Activated T-helper 2 cell treated with anti-CD3 and anti-CD28 coated beads, Interferon-gamma antibody, Interleukin-2, Interleukin-4, amounts not matched to agents 10 μg/mL and 5 μg/mL and 100 μg/mL, durations not matched to agents 14 hours and 24 hours and 36 hours (primary cell): ENCODE measurements at regions not wholly inside any gene's neighbourhood (a gene's known extent, or its start where the extent isn't known, plus 50 kb on each side); places are given as distances from the start of the nearest gene placed in this dataset.

Source experiments
- DNase-seq: peaks from one replicate; pipeline ENCODE4 v3.0.0; 2021; ENCODE audit warnings: low spot score
- H3K27ac Mint-ChIP-seq: one replicate; pipeline ENCODE4 v1.8.0; 2021; ENCODE audit warnings: mixed read lengths
- H3K27me3 Mint-ChIP-seq: one replicate; pipeline ENCODE4 v1.8.0; 2021; ENCODE audit warnings: low read depth, mixed read lengths
- H3K36me3 Mint-ChIP-seq: one replicate; pipeline ENCODE4 v1.8.0; 2021; ENCODE audit warnings: low read depth, mixed read lengths
- H3K4me1 Mint-ChIP-seq: one replicate; pipeline ENCODE4 v1.8.0; 2021; ENCODE audit warnings: low read depth, mixed read lengths
- H3K4me3 Mint-ChIP-seq: one replicate; pipeline ENCODE4 v1.8.0; 2021; ENCODE audit warnings: low read depth, mild to moderate bottlenecking, moderate library complexity, mixed read lengths
- H3K9me3 Mint-ChIP-seq: one replicate; pipeline ENCODE4 v1.8.0; 2021; ENCODE audit warnings: mixed read lengths
- intact Hi-C: fragments of 100-400 bp; cut with micrococcal nuclease; formaldehyde crosslinking; loops from one replicate; pipeline ENCODE4 v1.15.1; 2023

GRCh38 chr20:21956591-21956990, 251.1 kb downstream of the PAX1 start:
- no peak overlapping the region for H3K4me3 Mint-ChIP-seq
- intact Hi-C loops: no loop called here
- H3K27ac Mint-ChIP-seq: no peak overlapping the region
- H3K27me3 Mint-ChIP-seq: no peaks in the 10 kb centered on the region
- no peaks in the 10 kb centered on the region for H3K4me1 Mint-ChIP-seq
- no peak for DNase-seq
- H3K9me3 Mint-ChIP-seq: peaks cover 48% of the 10 kb centered on the region
- H3K36me3 Mint-ChIP-seq: no peaks in the 10 kb centered on the region

- Mint-ChIP-seq H3K9me3 (peaks cover 29% of the 10 kb centered on the region), H3K4me1 (no peaks in the 10 kb centered on the region), H3K4me3 (no peak overlapping the region), H3K27me3 (no peaks in the 10 kb centered on the region), H3K27ac (no peak overlapping the region), H3K36me3 (no peaks in the 10 kb centered on the region)
- intact Hi-C loops: no loop called here
- DNase-seq: no peak
Measured at GRCh38 chr20:21947406-21947805, 241.9 kb downstream of the PAX1 start.

GRCh38 chr20:21944227-21944626, 238.8 kb downstream of the PAX1 start:
- H3K27ac Mint-ChIP-seq: no peak overlapping the region
- no peaks in the 10 kb centered on the region for H3K27me3 Mint-ChIP-seq
- no peaks in the 10 kb centered on the region for H3K36me3 Mint-ChIP-seq
- no peak overlapping the region for H3K4me3 Mint-ChIP-seq
- peaks cover 43% of the 10 kb centered on the region for H3K9me3 Mint-ChIP-seq
- intact Hi-C loops: no loop called here
- DNase-seq: no peak
- no peaks in the 10 kb centered on the region for H3K4me1 Mint-ChIP-seq

GRCh38 chr20:21941941-21942805, 236.7 kb downstream of the PAX1 start:
- H3K27me3 Mint-ChIP-seq: no peaks in the 10 kb centered on the region
- H3K27ac Mint-ChIP-seq: no peak overlapping the region
- no peaks in the 10 kb centered on the region for H3K4me1 Mint-ChIP-seq
- DNase-seq: no peak
- peaks cover 45% of the 10 kb centered on the region for H3K9me3 Mint-ChIP-seq
- intact Hi-C loops: no loop called here
- H3K36me3 Mint-ChIP-seq: no peaks in the 10 kb centered on the region
- H3K4me3 Mint-ChIP-seq: no peak overlapping the region

- no peak overlapping the region for H3K27ac Mint-ChIP-seq
- H3K9me3 Mint-ChIP-seq: peaks cover 30% of the 10 kb centered on the region
- no peak for DNase-seq
- no peaks in the 10 kb centered on the region for H3K36me3 Mint-ChIP-seq
- no peaks in the 10 kb centered on the region for H3K27me3 Mint-ChIP-seq
- H3K4me3 Mint-ChIP-seq: no peak overlapping the region
- H3K4me1 Mint-ChIP-seq: no peaks in the 10 kb centered on the region
- intact Hi-C loops: no loop called here
Measured at GRCh38 chr20:21936720-21937380, 231.4 kb downstream of the PAX1 start.

DNA sequence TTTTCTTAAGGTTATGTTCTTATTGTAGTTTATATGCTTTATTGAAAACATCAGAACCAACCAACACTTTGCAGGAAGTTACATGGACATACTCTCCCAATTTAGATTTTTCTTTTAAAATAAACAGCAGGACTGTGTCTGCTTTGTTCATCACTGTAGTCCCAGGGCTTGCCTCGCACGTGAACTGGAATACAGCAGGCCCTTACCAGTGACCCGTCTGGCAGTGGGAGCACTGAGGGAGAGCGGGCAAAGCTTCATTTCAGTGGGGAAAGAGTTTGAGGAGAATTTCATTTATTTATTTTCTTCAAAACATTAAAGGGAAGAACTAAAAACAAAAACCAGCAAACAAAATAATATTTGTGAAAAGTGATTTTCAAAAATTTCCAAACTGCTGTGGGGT, 230.8 kb downstream of the PAX1 start:
- DNase-seq: no peak
- intact Hi-C loops: no loop called here
- Mint-ChIP-seq H3K9me3 (peaks cover 30% of the 10 kb centered on the region), H3K36me3 (no peaks in the 10 kb centered on the region), H3K4me3 (no peak overlapping the region), H3K27me3 (no peaks in the 10 kb centered on the region), H3K4me1 (no peaks in the 10 kb centered on the region), H3K27ac (no peak overlapping the region)

DNA sequence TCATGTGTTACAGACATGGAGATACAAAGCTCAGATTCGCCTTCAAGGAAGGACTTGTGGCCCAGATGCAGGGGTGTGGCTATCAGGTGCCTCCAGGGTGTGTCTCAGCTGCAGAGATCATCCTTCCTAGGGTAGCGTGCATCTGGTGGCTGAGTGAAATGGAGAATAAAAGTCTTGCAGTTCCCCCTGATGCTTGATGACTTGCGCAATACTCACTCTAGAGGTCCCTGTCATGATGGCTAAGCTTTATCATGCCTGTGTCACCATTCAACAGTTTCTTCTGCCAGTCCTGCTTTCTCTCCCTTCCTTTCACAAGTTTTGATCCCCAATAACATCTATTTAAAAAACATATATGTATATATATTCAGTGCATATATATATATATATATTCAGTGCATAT, 228.1 kb downstream of the PAX1 start:
- Mint-ChIP-seq H3K27ac (no peak overlapping the region), H3K27me3 (no peaks in the 10 kb centered on the region), H3K4me1 (no peaks in the 10 kb centered on the region), H3K9me3 (peaks cover 13% of the 10 kb centered on the region), H3K36me3 (no peaks in the 10 kb centered on the region), H3K4me3 (no peak overlapping the region)
- DNase-seq: no peak
- intact Hi-C loops: no loop called here

- H3K4me1 Mint-ChIP-seq: no peaks in the 10 kb centered on the region
- peaks cover 51% of the 10 kb centered on the region for H3K9me3 Mint-ChIP-seq
- H3K4me3 Mint-ChIP-seq: no peak overlapping the region
- DNase-seq: no peak
- no peaks in the 10 kb centered on the region for H3K27me3 Mint-ChIP-seq
- intact Hi-C loops: no loop called here
- H3K36me3 Mint-ChIP-seq: no peaks in the 10 kb centered on the region
- no peak overlapping the region for H3K27ac Mint-ChIP-seq
Measured at GRCh38 chr20:21921251-21921650, 215.8 kb downstream of the PAX1 start.

DNA sequence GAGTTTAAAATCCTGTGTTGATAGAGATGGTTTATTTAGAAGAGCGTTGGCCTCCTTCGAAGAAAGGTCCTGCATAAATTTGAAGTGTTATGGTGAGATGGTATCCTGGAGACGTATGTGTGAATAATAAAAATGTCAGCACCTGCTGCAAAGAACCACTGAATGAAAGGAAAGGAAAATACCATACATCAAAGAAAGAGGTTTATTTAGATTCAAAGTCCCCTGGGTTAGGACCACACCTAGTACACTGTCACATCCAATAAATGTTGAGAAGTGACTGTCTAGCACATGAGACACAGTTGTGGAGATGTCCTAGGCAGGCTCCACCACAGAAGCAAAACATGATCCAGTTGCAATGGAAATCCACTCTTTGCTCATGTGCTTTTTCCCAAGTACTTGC, 214.7 kb downstream of the PAX1 start:
- Mint-ChIP-seq H3K27ac (no peak overlapping the region), H3K4me3 (no peak overlapping the region)
- DNase-seq: no peak

DNA sequence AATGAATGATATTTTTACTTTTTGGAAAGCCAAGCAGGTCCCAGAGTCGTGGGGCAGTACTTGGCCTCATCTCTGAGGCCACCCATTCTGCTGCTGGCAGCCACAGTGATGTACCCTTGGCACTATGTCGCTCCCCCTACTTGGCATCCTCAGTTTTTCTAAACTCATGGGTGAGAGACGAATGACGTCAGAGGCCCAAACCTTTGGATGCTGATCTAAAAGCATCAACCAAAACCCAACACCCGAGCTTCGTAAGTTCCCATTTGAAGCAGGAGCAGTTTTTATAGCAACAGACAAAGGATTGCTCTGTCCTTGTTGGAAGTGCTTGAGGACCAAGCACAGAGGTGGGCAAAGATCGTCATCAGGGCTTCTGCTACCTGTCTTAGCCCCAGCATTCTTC, 212.9 kb downstream of the PAX1 start:
- Mint-ChIP-seq H3K36me3 (no peaks in the 10 kb centered on the region), H3K27me3 (no peaks in the 10 kb centered on the region), H3K4me3 (no peak overlapping the region), H3K27ac (no peak overlapping the region), H3K4me1 (no peaks in the 10 kb centered on the region), H3K9me3 (peaks cover 32% of the 10 kb centered on the region)
- intact Hi-C loops: no loop called here
- no peak for DNase-seq

More for the DNA sequence above, 214.7 kb downstream of the PAX1 start:
- Mint-ChIP-seq H3K27me3 (no peaks in the 10 kb centered on the region), H3K36me3 (no peaks in the 10 kb centered on the region), H3K4me1 (no peaks in the 10 kb centered on the region), H3K9me3 (peaks cover 46% of the 10 kb centered on the region)
- intact Hi-C loops: no loop called here

- Mint-ChIP-seq H3K4me1 (no peaks in the 10 kb centered on the region), H3K4me3 (no peak overlapping the region), H3K36me3 (no peaks in the 10 kb centered on the region), H3K9me3 (peaks cover 37% of the 10 kb centered on the region), H3K27me3 (no peaks in the 10 kb centered on the region), H3K27ac (no peak overlapping the region)
- no peak for DNase-seq
- intact Hi-C loops: no loop called here
Measured at GRCh38 chr20:21902391-21902790, 196.9 kb downstream of the PAX1 start.

DNA sequence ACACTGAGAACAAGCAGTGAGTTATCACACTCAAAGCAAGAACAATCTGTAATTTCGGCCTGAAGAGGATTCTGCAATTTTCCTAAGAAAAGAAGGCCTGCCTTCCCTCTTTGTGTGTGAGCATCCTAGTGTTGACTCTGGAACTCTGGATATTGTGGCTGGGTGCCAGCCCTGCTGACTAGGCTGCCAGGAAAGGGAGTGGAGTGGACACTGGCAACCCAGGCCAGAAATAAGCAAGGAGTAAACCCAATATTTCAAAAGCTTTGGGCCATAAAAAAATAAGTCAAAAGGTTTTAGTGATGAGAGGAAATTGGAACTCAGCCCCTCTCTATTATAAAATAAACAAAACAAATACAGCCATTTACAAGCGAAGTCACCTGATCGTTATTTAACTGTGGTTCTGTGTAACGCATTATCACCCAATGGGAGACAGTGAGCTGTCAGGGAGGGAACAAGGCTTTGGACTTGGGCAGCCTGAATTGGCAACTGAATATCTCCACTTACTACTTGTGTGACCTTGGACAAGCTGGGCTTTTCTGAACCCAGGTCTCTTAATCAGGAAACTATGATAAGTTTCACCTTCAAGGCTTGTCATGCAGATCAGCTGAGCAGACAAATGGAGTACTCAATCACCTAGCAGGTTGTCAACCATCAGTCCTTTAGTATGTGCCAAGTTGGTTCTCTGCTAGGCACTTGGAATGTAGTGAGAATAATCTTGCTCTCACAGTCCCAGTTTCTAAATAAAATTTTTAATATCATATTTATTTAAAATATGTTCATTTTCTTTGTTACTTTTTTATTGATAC, 196.2 kb downstream of the PAX1 start:
- Mint-ChIP-seq H3K4me1 (no peaks in the 10 kb centered on the region), H3K27me3 (no peaks in the 10 kb centered on the region), H3K27ac (no peak overlapping the region), H3K9me3 (peaks cover 37% of the 10 kb centered on the region), H3K36me3 (no peaks in the 10 kb centered on the region), H3K4me3 (no peak overlapping the region)
- intact Hi-C loops: no loop called here
- no peak for DNase-seq

DNA sequence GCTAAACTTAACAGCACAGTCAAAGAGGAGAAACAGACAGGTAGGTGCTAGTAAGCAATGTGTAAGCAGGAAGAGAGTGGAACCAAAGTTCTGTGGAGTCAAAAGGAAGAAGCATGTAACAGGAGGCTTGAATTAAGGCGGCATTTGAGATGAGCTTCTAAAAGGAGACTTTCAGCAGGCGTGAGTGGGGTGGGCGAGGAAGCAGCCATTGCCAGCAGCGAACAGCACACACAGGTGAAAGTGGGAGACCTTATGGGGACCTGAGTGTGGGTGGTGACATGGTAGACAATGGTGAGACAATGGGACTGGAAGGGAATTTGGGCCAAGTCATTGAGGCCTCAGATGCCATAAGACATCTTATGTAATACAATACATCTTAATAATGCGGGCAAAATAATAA, 195.0 kb downstream of the PAX1 start:
- Mint-ChIP-seq H3K4me3 (no peak overlapping the region), H3K9me3 (peaks cover 28% of the 10 kb centered on the region), H3K36me3 (no peaks in the 10 kb centered on the region), H3K27me3 (no peaks in the 10 kb centered on the region), H3K4me1 (no peaks in the 10 kb centered on the region), H3K27ac (no peak overlapping the region)
- intact Hi-C loops: no loop called here
- no peak for DNase-seq
